Endodermal cell (in vitro differentiated cells): ENCODE measurements at regions not wholly inside any gene's neighbourhood (a gene's known extent, or its start where the extent isn't known, plus 50 kb on each side); places are given as distances from the start of the nearest gene placed in this dataset.

ENCODE experiments used
- DNase-seq: peaks from one replicate; pipeline ENCODE4 v3.0.0-alpha.2; 2017
- H3K27ac ChIP-seq: 2 replicates; pipeline ENCODE4 v1.5.1; 2013; ENCODE audit warnings: mild to moderate bottlenecking, low read depth, low read length, moderate library complexity
- H3K27me3 ChIP-seq: 2 replicates; pipeline ENCODE4 v1.6.1; 2013; ENCODE audit warnings: mild to moderate bottlenecking, low read length, moderate library complexity; ENCODE audit not compliant: insufficient read depth, control insufficient read depth, poor library complexity, severe bottlenecking
- H3K36me3 ChIP-seq: 2 replicates; pipeline ENCODE4 v1.7.0; 2013; ENCODE audit warnings: mild to moderate bottlenecking, low read length, moderate library complexity; ENCODE audit not compliant: control insufficient read depth, insufficient read depth
- H3K4me1 ChIP-seq: one replicate; pipeline ENCODE4 v1.7.0; 2013; ENCODE audit warnings: low read length; ENCODE audit not compliant: control insufficient read depth, insufficient read depth
- H3K4me3 ChIP-seq: 2 replicates; pipeline ENCODE4 v1.5.1; 2013; ENCODE audit warnings: mild to moderate bottlenecking, low read length, moderate library complexity
- H3K9ac ChIP-seq: 2 replicates; pipeline ENCODE4 v1.6.1; 2013; ENCODE audit warnings: mild to moderate bottlenecking, low read length, moderate library complexity; ENCODE audit not compliant: poor library complexity, severe bottlenecking; ENCODE audit errors: extremely low read depth
- H3K9me3 ChIP-seq: 2 replicates; pipeline ENCODE4 v1.6.1; 2013; ENCODE audit warnings: mild to moderate bottlenecking, low read length, moderate library complexity; ENCODE audit not compliant: control insufficient read depth
- H3K27ac Mint-ChIP-seq: 2 replicates; pipeline ENCODE4 v1.8.0; 2020; ENCODE audit warnings: mixed read lengths
- H3K27me3 Mint-ChIP-seq: 2 replicates; pipeline ENCODE4 v1.8.0; 2021; ENCODE audit warnings: mild to moderate bottlenecking, mixed read lengths; ENCODE audit not compliant: insufficient read depth
- H3K36me3 Mint-ChIP-seq: 2 replicates; pipeline ENCODE4 v1.8.0; 2020; ENCODE audit warnings: low read depth, mixed read lengths
- H3K4me1 Mint-ChIP-seq: 2 replicates; pipeline ENCODE4 v1.8.0; 2020; ENCODE audit warnings: mixed read lengths
- H3K4me3 Mint-ChIP-seq: 2 replicates; pipeline ENCODE4 v1.8.0; 2020; ENCODE audit warnings: mild to moderate bottlenecking, moderate library complexity, mixed read lengths
- H3K9me3 Mint-ChIP-seq: 2 replicates; pipeline ENCODE4 v1.8.0; 2020; ENCODE audit warnings: mild to moderate bottlenecking, mixed read lengths
- CTCF ChIP-seq: fragments of 200-600 bp; sonication (generic); conservative IDR thresholded peaks from 2 replicates; pipeline ENCODE4 v1.5.0; 2021; ENCODE audit warnings: antibody characterized with exemption, mild to moderate bottlenecking
- WGBS, 2 experiments: methylation state at CpG; one replicate each; pipeline versions ENCODE4 v1.1.5 to v1.1.7; 2013; ENCODE audit warnings: missing lambda C conversion rate in 2 of 2, mixed read lengths in 1 of 2; ENCODE audit not compliant: insufficient coverage in 1 of 2, insufficient read length in 1 of 2; 5-methylcytosine and 5-hydroxymethylcytosine counted together

- no peak overlapping the region for H3K9ac ChIP-seq
- H3K27ac ChIP-seq, result no peak overlapping the region
- H3K4me1 ChIP-seq, result no peaks in the 10 kb centered on the region
- H3K4me1 Mint-ChIP-seq, result peaks cover 11% of the 10 kb centered on the region
- H3K27ac Mint-ChIP-seq, result no peak overlapping the region
- no peaks in the 10 kb centered on the region for H3K27me3 Mint-ChIP-seq
- no peak overlapping the region for H3K4me3 Mint-ChIP-seq
- no peaks in the 10 kb centered on the region for H3K36me3 ChIP-seq
- no peaks in the 10 kb centered on the region for H3K9me3 ChIP-seq
- no peaks in the 10 kb centered on the region for H3K27me3 ChIP-seq
- H3K36me3 Mint-ChIP-seq, result no peaks in the 10 kb centered on the region
- no peaks in the 10 kb centered on the region for H3K9me3 Mint-ChIP-seq
- TF ChIP-seq CTCF, result no peak
- no peak for DNase-seq
- H3K4me3 ChIP-seq, result no peak overlapping the region
Observed at GRCh38 chr4:101420661-101421060, 73.3 kb upstream of the PPP3CA start.

GRCh38 chr4:101419336-101420135 is 72.2 kb upstream of the PPP3CA start:
- Mint-ChIP-seq H3K27ac (no peak overlapping the region), H3K27me3 (no peaks in the 10 kb centered on the region), H3K4me3 (no peak overlapping the region), H3K4me1 (peaks cover 13% of the 10 kb centered on the region), H3K9me3 (no peaks in the 10 kb centered on the region), H3K36me3 (no peaks in the 10 kb centered on the region)
- no peaks in the 10 kb centered on the region for H3K36me3 ChIP-seq
- H3K4me1 ChIP-seq, result no peaks in the 10 kb centered on the region
- H3K27ac ChIP-seq, result no peak overlapping the region
- no peak overlapping the region for H3K9ac ChIP-seq
- H3K9me3 ChIP-seq, result no peaks in the 10 kb centered on the region
- no peaks in the 10 kb centered on the region for H3K27me3 ChIP-seq
- 40 to 65% methylated on average over 3 to 5 of the region's 5 CpGs for WGBS, 2 experiments
- DNase-seq, result no peak
- H3K4me3 ChIP-seq, result no peak overlapping the region
- no peak for TF ChIP-seq CTCF

- Histone ChIP-seq H3K4me1 (no peaks in the 10 kb centered on the region), H3K9me3 (no peaks in the 10 kb centered on the region), H3K27me3 (no peaks in the 10 kb centered on the region), H3K9ac (no peak overlapping the region), H3K4me3 (no peak overlapping the region), H3K27ac (no peak overlapping the region), H3K36me3 (no peaks in the 10 kb centered on the region)
- no peak for TF ChIP-seq CTCF
- Mint-ChIP-seq H3K36me3 (no peaks in the 10 kb centered on the region), H3K4me3 (no peak overlapping the region), H3K27ac (no peak overlapping the region), H3K27me3 (no peaks in the 10 kb centered on the region), H3K4me1 (peaks cover 17% of the 10 kb centered on the region), H3K9me3 (no peaks in the 10 kb centered on the region)
- WGBS, 2 experiments, result 100% methylated on average over 2 of the region's 2 CpGs; no CpG with 5 or more reads in 1 of the 2 experiments
- no peak for DNase-seq
Observed at GRCh38 chr4:101418466-101418865, 71.1 kb upstream of the PPP3CA start.
